Activated T-cell treated with anti-CD3 and anti-CD28 coated beads for 24 hours (primary cell): ENCODE measurements at regions not wholly inside any gene's neighbourhood (a gene's known extent, or its start where the extent isn't known, plus 50 kb on each side); places are given as distances from the start of the nearest gene placed in this dataset.

Source experiments
- DNase-seq: peaks from one replicate; pipeline ENCODE4 v3.0.0-alpha.2; 2020; ENCODE audit warnings: low read depth

DNA sequence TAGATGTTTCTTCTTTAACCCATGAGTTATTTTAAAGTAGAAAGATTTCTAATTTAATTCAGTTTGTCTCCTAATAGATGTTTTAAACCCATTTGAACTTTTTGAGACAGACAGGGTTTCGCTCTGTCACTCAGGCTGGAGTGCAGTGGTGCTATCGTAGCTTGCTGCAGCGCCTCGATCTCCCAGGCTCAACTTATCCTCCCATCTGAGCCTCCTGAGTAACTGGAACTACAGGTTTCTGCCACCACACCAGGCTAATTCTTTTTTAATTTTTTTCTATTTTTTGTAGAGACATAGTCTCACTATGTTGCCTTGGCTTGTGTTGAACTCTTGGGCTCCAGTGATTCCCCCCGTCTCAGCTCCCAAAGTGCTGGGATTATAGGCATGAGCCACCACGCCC is 53.0 kb upstream of the RAB18 start:
- DNase-seq: no peak

DNA sequence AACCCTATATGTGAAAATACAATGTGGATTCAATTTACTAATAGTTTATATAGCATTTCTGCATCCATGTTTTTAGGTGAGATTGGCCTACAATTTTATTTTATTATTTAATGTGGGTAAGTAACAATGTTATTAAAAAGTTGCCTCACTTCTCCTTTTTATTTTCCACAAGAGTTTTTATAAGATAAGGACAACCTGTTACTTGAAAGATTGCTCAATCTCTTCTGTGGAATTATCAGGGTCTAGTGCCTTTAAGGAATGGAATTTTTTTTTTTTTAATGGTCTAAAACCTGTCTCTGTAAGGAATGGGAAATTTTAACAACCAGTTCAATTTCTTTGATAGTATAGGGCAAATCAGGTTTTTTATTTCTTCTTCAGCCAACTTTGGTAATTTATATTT is 53.9 kb upstream of the RAB18 start:
- no peak for DNase-seq

DNA sequence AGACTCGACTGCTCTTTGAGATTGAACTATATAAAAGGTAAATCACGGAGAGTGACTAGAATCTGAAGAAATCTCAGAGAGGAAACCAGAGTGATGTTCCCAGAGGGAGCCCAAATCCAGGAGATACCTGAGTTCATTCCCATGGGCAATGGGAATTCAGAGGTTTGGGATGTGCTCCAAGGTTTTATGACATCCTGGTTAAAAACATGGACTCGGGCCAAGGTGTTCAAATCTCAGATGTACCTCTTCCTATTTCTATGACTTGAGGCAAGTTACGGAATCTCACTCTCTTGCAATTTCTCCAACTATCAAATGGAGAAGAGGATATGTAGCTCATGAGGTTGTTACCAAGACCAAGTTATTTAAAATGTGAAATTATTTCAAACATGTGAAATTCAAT is 54.5 kb upstream of the RAB18 start:
- DNase-seq: no peak

DNA sequence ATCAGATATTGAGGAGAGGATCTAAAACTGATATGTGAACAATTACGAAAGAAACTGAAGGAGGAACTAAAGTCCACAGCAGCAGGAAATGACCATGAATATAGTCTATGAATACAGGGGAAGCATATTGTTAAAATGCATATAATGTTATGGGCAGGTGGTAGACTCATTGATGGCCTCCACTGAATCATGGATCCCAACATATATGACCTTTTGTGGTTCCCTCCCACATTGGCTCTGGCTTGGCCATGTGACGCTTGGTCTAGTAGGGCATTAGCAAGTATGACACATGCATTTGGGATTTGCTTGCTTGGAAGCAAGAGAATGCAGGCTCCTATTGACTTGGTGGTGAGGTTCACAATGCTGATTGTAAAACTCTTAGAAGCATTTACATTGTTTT is 55.2 kb upstream of the RAB18 start:
- DNase-seq: no peak

DNA sequence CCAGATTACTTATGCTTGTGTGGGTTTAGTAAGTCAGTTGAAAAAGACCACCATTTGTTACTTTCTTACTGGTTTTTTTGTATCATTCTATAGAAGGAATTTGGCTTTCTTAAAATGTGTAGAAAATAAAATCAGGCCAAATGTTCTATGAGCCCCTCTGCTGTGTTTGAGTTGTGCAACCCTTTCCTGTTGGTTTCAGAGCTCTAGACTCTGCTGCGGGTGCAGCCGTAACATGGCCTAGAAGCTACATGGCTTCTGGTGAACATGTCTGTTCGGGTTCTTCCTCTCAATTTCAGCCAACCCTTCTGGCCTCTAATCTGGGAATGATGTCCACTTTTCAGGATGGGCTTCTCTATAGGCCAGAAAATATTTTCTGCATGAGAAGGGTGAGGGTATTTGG is 56.6 kb upstream of the RAB18 start:
- DNase-seq: no peak

DNA sequence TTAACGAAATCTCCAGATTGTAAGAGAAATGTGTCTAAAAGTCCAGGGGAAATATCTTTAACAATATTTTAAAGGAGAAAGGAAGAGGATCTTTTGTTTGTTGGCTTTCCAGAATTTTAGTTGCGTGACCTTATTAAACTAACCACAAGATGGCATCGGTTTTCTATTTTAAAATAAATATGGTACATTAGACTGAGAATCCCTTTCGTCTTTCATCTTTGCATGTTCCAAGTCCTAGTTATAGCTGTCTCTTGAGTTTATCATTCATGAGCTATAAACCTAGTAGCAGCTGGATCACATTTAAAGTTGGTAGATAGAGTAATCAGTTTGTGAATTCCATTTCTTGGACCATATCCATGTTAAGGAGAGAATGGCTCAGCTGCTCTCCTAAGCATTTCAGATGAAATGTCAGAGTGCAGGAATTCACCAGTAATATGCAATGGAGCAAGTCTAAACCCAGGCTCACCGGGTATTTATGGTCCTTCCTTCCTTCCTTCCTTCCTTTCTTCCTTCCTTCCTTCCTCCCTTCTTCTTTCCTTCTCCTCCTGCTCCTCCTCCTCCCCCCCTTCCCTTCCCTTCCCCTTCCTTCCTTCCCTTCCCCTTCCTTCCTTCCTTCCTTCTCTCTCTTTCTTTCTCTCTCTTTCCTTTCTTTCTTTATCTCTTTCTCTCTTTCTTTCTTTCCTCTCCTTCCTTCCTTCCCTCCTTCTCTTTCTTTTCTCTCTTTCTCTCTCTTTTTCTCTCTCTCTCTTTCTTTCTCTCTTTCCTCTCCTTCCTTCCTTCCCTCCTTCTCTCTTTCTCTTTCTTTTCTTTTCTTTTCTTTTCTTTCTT is 57.8 kb upstream of the RAB18 start:
- no peak for DNase-seq

DNA sequence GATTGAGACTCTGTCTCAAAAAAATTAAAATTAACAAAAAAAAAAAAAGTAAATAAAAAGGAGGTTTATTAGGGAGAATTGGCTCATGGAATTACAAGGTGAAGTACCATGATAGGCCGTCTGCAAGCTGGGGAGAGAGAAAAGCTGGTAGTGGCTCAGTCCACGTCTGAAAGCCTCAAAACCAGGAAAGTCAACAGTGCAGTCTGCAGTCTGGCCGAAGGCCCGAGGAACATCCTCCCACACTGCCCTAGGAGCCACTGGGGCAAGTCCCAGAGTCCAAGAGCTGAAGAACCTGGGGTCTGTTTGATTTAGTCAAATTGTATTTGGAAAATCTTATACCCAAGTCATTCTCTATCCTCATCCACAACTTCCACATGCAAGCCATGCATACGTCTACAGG is 59.0 kb upstream of the RAB18 start:
- no peak for DNase-seq

DNA sequence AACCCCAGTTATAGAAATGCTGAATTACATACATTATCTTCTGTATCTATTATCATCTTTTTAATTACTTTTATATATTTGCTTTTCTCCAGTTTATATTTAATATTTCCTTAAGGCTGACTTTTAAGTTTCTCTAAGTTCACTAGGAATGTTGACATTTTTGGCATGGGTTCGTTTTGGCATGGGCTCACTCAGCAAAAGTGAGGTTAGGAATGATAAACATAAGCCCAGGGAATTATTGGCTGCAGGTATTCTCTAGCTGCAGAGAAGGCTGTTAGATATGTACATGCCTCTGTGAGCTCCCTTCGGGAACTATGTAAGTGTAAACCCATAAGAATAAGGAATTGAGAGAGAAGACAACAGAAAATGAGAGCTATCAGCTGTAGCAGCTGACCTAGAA is 63.6 kb upstream of the RAB18 start:
- DNase-seq: no peak

DNA sequence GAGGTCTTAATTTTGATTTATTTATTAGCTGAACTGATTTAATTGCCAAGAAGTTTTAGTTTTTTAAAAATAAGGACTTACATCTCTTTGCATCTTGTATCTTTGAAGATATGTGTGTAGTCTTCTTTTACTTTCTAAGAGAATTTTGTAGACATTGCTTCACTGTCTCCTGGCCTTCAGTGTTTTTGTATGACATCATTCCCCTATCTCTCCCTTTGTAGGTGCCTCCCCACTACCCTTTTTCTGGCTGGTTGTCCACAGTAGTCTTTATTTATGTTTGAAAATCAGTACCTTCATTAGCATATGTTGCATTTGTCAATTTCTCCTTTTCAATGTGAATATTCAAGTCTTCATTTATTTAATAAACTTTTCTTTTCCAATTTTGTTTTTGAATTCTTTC is 64.1 kb upstream of the RAB18 start:
- no peak for DNase-seq

DNA sequence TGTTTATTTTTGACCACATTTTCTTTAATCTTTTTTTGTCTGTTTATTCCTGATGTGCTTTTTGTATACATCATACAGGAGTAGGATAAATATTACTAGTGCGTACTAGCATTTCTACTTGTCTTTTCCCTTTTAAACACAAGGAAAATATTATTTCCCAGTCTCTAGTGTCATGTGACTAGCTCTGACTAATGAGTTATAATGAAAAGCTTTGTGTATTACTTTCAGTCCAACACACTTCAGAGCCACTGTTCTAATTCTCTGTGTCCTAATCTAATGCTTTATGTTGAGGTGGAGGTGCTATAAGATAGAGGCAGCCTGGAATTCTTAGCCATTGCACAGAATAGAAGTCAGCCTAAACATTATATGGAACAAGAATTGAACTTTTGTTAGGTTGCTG is 65.0 kb upstream of the RAB18 start:
- no peak for DNase-seq

DNA sequence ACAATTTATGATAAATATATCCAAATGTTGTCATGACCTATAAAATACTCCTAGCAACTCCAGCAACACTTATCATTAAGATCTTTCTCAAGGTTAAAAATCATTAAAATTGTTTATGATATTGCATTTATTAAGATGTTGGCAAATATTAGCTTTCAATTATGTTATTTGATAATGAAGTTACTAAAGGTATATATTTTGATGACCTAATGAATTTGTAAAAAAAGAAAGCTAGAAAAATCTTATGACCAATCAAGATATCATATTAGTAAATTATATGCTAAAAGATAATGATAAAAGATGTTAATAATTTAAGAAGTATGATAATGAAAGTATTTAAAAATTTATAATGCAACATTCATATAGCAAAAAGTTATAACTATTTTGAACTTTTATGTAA is 66.3 kb upstream of the RAB18 start:
- DNase-seq: no peak

DNA sequence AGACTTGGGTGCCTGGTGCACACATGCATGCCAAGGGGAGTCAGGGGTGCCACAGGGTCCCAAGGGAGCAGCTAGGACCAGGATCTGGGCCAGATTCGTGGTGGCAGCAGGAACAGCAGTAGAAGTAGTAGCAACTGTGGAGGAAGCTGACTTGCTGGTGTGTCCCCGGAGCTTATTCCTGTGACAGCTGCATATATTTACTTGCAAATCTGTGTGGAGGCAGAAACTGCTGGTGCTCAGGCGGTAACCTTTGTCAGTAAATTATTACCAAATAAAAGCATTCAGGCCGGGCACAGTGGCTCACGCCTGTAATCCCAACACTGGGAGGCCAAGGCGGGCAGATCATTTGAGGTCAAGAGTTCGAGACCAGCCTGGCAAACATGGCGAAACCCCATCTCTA is 67.4 kb upstream of the RAB18 start:
- no peak for DNase-seq

DNA sequence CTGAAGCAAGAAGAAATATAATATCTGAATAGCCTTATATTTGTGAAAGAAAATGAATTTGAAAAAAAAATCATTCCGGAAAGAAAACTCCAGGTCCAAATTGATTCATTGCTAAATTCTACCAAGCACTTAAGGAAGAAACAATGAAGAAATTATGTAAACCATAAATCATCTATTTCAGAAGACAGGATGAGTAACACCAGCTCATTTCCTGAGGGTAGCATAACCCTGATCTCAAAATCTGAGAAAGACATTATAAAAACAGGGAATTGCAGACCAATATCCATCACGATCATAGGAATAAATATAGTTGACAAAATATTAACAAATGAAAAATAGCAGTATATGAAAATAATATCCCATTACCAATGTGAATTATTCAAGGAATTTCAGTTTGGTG is 70.1 kb upstream of the RAB18 start:
- DNase-seq: no peak

DNA sequence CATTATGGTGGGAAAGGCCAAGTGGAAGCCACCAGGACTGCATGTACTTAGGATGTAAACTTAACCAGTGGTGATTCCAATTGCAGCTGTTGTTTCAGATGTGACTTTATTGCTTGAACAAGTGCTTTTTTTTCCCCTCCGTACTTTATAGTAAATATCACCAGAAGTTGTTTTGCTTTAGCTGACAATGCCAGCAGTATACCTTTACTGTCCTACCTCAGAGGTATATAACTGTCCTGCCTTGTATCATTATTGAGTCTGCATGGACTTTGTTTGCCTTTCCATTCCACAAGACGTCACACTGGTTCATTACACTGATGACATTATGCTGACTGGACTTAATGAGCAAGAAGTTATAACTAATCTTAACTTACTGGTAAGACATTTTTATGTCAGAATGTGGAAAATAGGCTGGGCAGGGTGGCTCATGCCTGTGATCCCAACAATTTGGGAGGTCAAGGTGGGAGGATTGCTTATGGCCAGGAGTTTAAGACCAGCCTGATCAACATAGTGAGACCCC is 77.1 kb upstream of the RAB18 start:
- DNase-seq: no peak

DNA sequence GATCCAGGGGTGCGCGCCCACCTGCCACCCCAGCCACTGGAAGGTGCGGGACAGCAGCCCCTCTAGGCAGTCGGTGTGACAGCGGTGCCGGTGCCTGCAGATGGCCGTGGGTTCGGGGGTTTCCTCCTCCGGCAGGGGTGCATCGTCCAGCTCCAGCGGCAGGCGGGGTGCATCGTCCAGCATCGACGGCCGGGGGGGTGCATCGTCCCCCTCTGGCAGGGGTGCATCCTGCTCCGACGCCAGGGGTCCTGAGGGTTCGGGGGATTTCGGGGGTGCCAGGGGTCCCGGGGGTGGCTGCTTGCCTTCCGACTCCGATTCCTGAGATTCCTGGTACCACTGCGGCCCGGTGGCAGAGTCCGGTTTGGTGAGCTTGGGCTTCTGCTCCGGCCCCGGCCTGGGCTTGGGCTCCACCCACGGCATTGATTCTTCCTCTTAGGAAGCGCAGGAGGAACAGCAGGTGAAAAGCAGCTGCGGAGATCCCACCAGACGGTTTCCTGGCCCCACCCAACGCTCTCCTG is 90.2 kb upstream of the RAB18 start:
- no peak for DNase-seq

DNA sequence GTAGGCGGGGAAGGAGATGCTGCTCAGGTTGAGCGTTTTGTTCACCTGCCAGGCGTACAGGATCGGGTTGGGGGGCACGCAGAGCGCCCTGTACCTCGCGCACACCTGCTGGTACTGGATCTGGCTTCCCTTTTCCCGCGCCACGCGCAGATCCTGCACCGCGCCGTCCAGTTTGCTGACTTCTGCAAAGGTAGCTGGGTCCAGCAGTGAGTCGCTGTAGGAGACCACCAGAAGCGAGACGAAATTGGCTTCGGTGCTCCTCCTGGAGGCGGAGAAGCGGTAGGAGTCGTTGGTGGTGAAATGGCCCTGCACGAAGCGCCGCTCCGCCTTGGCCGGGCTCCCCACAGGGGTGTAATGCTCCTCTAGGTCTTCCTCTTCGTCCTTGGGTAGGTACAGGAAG is 90.7 kb upstream of the RAB18 start:
- DNase-seq: no peak

DNA sequence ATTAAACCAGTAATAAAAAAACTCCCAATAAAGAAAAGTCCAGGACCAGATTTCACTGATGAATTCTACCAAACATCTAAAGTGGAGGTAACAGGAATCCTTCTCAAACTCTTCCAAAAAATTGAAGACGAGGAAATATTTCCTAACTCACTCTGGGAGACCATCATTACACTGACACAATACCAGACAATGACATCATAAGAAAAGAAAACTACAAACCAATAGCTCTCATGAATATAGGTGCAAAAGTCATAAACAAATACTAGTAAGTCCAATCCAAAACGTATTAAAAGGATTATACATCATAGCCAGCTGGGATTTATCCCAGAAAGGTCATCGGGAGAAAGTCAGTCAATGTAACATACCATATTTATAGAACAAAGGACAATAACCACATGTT is 94.0 kb upstream of the RAB18 start:
- DNase-seq: no peak

DNA sequence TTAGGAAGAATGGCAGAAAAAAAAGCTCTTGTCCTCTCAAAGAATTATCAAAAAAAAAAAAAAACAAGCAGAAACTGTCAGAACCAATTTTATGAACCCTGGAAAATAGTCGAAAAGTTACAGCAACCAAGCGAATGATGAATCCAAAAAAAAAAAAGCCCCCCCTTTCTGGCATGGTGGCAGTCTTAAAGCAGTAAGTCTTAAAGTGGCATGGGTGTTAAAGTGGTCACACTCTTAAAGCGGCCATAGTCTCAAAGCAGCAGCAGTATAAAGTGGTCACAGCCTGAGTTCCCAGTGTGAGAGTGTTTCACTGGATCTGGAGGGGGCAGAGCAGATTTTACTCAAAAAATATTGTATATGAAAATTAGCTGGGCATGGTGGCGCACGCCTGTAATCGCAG is 96.8 kb upstream of the RAB18 start:
- DNase-seq: no peak

DNA sequence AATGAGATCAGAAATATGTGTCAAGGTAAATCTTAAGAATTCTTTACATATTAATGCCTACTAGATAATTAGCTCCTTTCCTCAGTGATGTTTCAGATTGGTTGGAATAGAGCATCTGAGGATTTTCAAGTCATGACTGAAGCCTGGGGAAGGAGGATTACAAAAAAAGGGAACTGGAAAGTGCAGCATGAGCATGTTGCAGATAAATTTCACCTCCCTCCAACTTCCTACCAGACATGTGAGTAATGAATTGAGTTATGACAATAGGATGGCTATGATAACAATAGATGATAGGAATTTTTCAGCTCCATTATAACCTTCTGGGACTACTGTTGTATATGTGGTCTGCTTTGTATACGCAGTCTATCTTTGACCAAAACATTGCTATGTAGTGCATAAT is 104.2 kb upstream of the RAB18 start:
- no peak for DNase-seq

DNA sequence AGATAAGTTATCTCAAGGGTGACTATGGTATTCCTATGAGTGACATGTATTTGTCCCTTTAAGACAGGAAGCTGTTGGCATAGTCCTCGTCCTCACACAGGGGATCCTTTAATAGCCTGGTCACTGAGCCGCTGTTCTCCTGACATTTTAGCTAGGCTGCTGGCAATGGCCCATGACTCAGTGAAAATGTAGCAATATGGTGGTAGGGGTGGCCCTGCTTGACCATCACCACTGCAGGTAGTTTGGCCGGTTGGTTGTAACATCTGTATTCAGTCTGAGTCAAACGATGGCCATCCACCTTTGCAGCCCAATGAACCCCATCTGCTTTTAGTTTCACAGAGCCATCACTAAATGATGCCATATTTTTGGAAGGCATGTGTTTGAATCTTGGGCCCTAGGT is 110.1 kb upstream of the RAB18 start:
- DNase-seq: no peak

DNA sequence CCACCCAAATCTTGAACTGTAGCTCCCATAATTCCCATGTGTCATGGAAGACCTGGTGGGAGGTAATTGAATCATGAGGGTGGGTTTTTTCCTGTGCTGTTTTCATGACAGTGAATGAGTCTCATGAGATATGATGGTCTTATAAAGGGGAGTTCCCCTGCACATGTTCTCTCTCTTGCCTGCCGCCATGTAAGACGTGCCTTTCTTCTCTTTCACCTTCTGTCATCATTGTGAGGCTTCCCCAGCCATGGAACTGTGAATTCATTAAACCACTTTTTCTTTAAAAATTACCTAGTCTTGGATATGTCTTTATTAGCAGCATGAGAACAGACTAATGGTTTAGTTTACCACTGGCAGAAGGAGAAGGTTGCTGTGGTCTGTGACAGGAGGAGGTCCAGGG is 111.5 kb upstream of the RAB18 start:
- no peak for DNase-seq

DNA sequence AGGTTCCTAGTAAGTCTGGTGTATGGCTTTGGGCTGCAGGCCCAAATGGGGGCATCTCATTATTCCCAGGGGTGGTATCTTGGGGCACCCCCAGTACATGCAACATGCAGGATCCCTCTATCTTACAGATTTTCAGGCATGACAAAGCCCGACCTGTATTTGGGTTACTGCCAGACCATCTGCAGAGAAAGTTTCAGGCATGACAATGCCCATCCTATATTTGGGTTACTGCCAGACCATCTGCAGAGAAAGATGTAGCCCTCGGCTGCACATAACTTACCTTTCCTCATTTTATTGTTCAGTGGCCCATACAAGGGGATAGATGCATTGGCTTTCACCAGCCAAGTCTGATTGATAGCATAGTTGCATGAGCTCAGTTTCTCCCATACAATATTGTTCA is 112.2 kb upstream of the RAB18 start:
- DNase-seq: no peak

DNA sequence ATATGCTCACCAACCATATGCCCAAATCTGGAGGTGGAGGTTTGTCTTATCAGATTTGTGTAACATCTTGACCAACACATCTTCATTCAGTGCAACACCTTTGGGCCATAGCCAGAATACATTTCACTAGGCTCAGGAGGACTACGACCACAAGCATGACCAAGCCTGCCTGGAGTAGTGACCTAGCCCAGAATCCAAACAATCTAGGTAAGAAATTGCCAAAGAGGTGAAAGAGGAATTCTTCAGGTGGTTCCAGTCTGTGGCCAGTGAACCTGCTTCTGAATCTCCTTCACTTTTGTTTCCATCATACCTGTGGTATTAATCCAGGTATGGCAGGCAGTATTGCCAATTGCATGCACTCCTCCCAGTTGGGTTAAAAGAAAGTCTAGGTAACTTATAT is 112.8 kb upstream of the RAB18 start:
- no peak for DNase-seq

DNA sequence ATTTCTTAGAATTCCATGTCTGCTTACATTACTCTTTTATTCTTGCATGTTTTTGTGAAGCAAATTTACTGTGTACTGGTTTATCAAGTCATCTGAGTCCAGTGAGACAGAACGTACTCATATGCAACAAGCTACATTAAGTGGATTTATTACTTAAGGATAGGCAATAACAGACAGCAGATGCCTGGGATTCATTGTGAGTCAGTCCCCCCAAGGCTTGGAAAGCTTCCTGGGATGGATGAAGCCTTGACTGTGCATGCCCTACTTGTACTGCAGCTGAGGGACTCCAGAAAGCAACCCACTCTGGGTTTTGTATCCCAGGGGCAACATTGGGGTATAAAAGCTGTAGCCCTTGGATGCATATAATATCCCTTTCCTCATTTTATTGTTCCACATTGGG is 113.4 kb upstream of the RAB18 start:
- DNase-seq: no peak
